H1 (cell line): ENCODE measurements at regions not wholly inside any gene's neighbourhood (a gene's known extent, or its start where the extent isn't known, plus 50 kb on each side); places are given as distances from the start of the nearest gene placed in this dataset.

Experiments
- CTCF ChIA-PET: fragments of 300-600 bp; sonication (Branson Sonifier 250); formaldehyde crosslinking; loops from one replicate; lab custom pipeline; 2021; ENCODE audit not compliant: partially characterized antibody; lab: Charles Lee
- POLR2A ChIA-PET: fragments of 300-600 bp; sonication (Branson Sonifier 250); formaldehyde crosslinking; loops from one replicate; lab custom pipeline; 2021; ENCODE audit warnings: inconsistent platforms; ENCODE audit not compliant: partially characterized antibody; lab: Charles Lee
- DNase-seq, 2 experiments: peaks; one replicate each; pipeline versions ENCODE4 v3.0.0 to v3.0.0-alpha.2; 2010 to 2022; ENCODE audit warnings: low spot score in 2 of 2, low read depth in 1 of 2, mixed read lengths in 1 of 2
- FAIRE-seq: peaks from 2 replicates; lab custom pipeline; 2011; peaks lifted over from hg19 to GRCh38; lab: Jason Lieb, UNC
- H2AFZ ChIP-seq: 2 replicates; pipeline ENCODE4 v1.8.1; 2012; ENCODE audit warnings: low read length, inconsistent platforms
- H2AK5ac ChIP-seq: 2 replicates; pipeline ENCODE4 v1.6.1; 2013; ENCODE audit warnings: low read depth, low read length
- H2BK120ac ChIP-seq: replicated peaks from 2 replicates; pipeline ENCODE3; 2013; ENCODE audit warnings: low read depth, low read length, inconsistent platforms
- H2BK12ac ChIP-seq: 2 replicates; pipeline ENCODE4 v1.6.1; 2013; ENCODE audit warnings: low read depth, low read length
- H2BK15ac ChIP-seq: 2 replicates; pipeline ENCODE4 v1.6.1; 2013; ENCODE audit warnings: low read length
- H2BK20ac ChIP-seq: 2 replicates; pipeline ENCODE4 v1.6.1; 2013; ENCODE audit warnings: low read length
- H2BK5ac ChIP-seq: 2 replicates; pipeline ENCODE4 v1.6.1; 2013; ENCODE audit warnings: low read depth, low read length
- H3K14ac ChIP-seq: 2 replicates; pipeline ENCODE4 v1.6.1; 2013; ENCODE audit warnings: inconsistent platforms; ENCODE audit not compliant: insufficient read length
- H3K18ac ChIP-seq: 2 replicates; pipeline ENCODE4 v1.6.1; 2013; ENCODE audit warnings: low read length; ENCODE audit errors: extremely low read depth
- H3K23ac ChIP-seq: 2 replicates; pipeline ENCODE4 v1.6.1; 2013; ENCODE audit warnings: inconsistent platforms; ENCODE audit not compliant: insufficient read length
- H3K23me2 ChIP-seq: 2 replicates; pipeline ENCODE4 v1.6.1; 2013; ENCODE audit warnings: low read depth, low read length
- H3K27ac ChIP-seq: 2 replicates; pipeline ENCODE4 v1.6.1; 2011; ENCODE audit warnings: low read depth, low read length, inconsistent platforms
- H3K27me3 ChIP-seq, 4 experiments: replicated peaks in 1 of 4; 1 replicate in 1 of 4; 2 replicates in 3 of 4; pipeline versions ENCODE4 v1.6.1 to v1.8.1; 2011 to 2013; ENCODE audit warnings: low read length in 3 of 4, mild to moderate bottlenecking in 3 of 4, inconsistent platforms in 2 of 4, mixed read lengths in 2 of 4, moderate library complexity in 1 of 4; ENCODE audit not compliant: control insufficient read depth in 3 of 4, insufficient read depth in 3 of 4; ENCODE audit errors: extremely low read depth in 1 of 4
- H3K36me3 ChIP-seq, 4 experiments: 2 replicates each; pipeline versions ENCODE4 v1.6.1 to v1.8.1; 2011 to 2013; ENCODE audit warnings: mild to moderate bottlenecking in 4 of 4, low read length in 3 of 4, moderate library complexity in 2 of 4, control low read depth in 1 of 4, inconsistent platforms in 1 of 4; ENCODE audit not compliant: insufficient read depth in 4 of 4, control insufficient read depth in 2 of 4
- H3K4ac ChIP-seq: replicated peaks from 2 replicates; pipeline ENCODE3; 2013; ENCODE audit warnings: low read length, low read depth, mixed read lengths, inconsistent platforms; ENCODE audit not compliant: insufficient read length
- H3K4me1 ChIP-seq, 4 experiments: replicated peaks in 1 of 4; 1 replicate in 1 of 4; 2 replicates in 3 of 4; pipeline versions ENCODE4 v1.6.1 to v1.8.1; 2011 to 2013; ENCODE audit warnings: low read length in 3 of 4, inconsistent platforms in 2 of 4, mixed read lengths in 1 of 4; ENCODE audit not compliant: insufficient read depth in 4 of 4, control insufficient read depth in 3 of 4
- H3K4me2 ChIP-seq, 2 experiments: 2 replicates each; pipeline versions ENCODE4 v1.6.1 to v1.8.1; 2011 to 2013; ENCODE audit warnings: low read depth in 2 of 2, low read length in 2 of 2, control low read depth in 1 of 2, inconsistent platforms in 1 of 2, mild to moderate bottlenecking in 1 of 2; ENCODE audit not compliant: insufficient read depth in 1 of 2
- H3K4me3 ChIP-seq, 4 experiments: fragments of 200-600, 300-600 bp in 1 of 4; sonication (generic), shearing (Covaris generic), sonication (Bioruptor Twin) in 1 of 4; 2 replicates each; pipeline versions ENCODE4 v1.5.1 to v1.8.1; 2011 to 2016; ENCODE audit warnings: low read length in 4 of 4, low read depth in 3 of 4, control low read depth in 2 of 4, inconsistent platforms in 2 of 4, mild to moderate bottlenecking in 2 of 4, mixed read lengths in 1 of 4, moderate library complexity in 1 of 4; ENCODE audit not compliant: insufficient read depth in 2 of 4; ENCODE audit errors: extremely low read depth in 1 of 4
- H3K56ac ChIP-seq: replicated peaks from 2 replicates; pipeline ENCODE3; 2013; ENCODE audit warnings: low read depth, mild to moderate bottlenecking, mixed read lengths, low read length, inconsistent platforms; ENCODE audit not compliant: insufficient read length
- H3K79me1 ChIP-seq: 2 replicates; pipeline ENCODE4 v1.6.1; 2013; ENCODE audit warnings: low read depth, low read length, control low read depth
- H3K79me2 ChIP-seq, 2 experiments: 2 replicates each; pipeline versions ENCODE4 v1.6.1 to v1.8.1; 2012 to 2013; ENCODE audit warnings: low read length in 2 of 2, mild to moderate bottlenecking in 2 of 2, inconsistent platforms in 1 of 2; ENCODE audit not compliant: insufficient read depth in 2 of 2, control insufficient read depth in 1 of 2
- H3K9ac ChIP-seq, 4 experiments: replicated peaks in 1 of 4; 1 replicate in 1 of 4; 2 replicates in 3 of 4; pipeline versions ENCODE4 v1.6.1 to v1.8.1; 2011 to 2013; ENCODE audit warnings: low read depth in 3 of 4, low read length in 3 of 4, control low read depth in 2 of 4, mild to moderate bottlenecking in 2 of 4, moderate library complexity in 2 of 4, inconsistent platforms in 1 of 4; ENCODE audit errors: extremely low read depth in 1 of 4
- H3K9me3 ChIP-seq, 2 experiments: 2 replicates each; pipeline versions ENCODE4 v1.6.1 to v1.8.1; 2012 to 2013; ENCODE audit warnings: mild to moderate bottlenecking in 2 of 2, moderate library complexity in 2 of 2, control low read depth in 1 of 2, inconsistent platforms in 1 of 2, low read depth in 1 of 2, low read length in 1 of 2, mixed read lengths in 1 of 2; ENCODE audit not compliant: insufficient read depth in 2 of 2
- H4K20me1 ChIP-seq, 2 experiments: replicated peaks in 1 of 2; 2 replicates each; pipeline versions ENCODE3 to v1.8.1; 2011 to 2013; ENCODE audit warnings: inconsistent platforms in 2 of 2, low read length in 2 of 2, mild to moderate bottlenecking in 1 of 2; ENCODE audit not compliant: insufficient read depth in 2 of 2, control insufficient read depth in 1 of 2
- H4K5ac ChIP-seq: 2 replicates; pipeline ENCODE4 v1.6.1; 2013; ENCODE audit warnings: low read length, low read depth, mixed read lengths, inconsistent platforms; ENCODE audit not compliant: insufficient read length
- H4K8ac ChIP-seq: 2 replicates; pipeline ENCODE4 v1.8.0; 2013; ENCODE audit warnings: mild to moderate bottlenecking, moderate library complexity, low read length, inconsistent platforms; ENCODE audit not compliant: insufficient read depth; ENCODE audit errors: extremely low read depth
- H4K91ac ChIP-seq: replicated peaks from 2 replicates; pipeline ENCODE3; 2013; ENCODE audit warnings: low read length, mixed read lengths, inconsistent platforms; ENCODE audit not compliant: insufficient read length
- CHD1 ChIP-seq: IDR thresholded peaks from 2 replicates; pipeline ENCODE4 v1.6.1; 2012; ENCODE audit warnings: low read depth, low read length, improper control_type of control experiment
- RNF2 ChIP-seq: fragments of 200-900, 300-1000 bp; sonication (generic); IDR thresholded peaks from 2 replicates; pipeline ENCODE4 v1.7.1; 2016; ENCODE audit warnings: borderline replicate concordance, low read depth, mild to moderate bottlenecking, antibody characterized with exemption, low read length; ENCODE audit not compliant: poor library complexity, severe bottlenecking; ENCODE audit errors: missing control alignments
- WGBS, 2 experiments: shearing (Covaris generic) in 1 of 2; methylation state at CpG; one replicate each; pipeline versions ENCODE4 v1.1.6 to v1.1.7; 2013 to 2015; ENCODE audit warnings: low lambda C conversion rate in 2 of 2, mixed read lengths in 2 of 2, inconsistent platforms in 1 of 2, low coverage in 1 of 2, missing lambda C conversion rate in 1 of 2; ENCODE audit not compliant: insufficient replicate concordance in 2 of 2, insufficient coverage in 1 of 2, insufficient read length in 1 of 2; ENCODE audit errors: extremely low coverage in 1 of 2, missing lambda C conversion rate in 1 of 2; 5-methylcytosine and 5-hydroxymethylcytosine counted together

GRCh38 chr16:51937771-51938170 is 609.2 kb downstream of the TOX3 start:
- FAIRE-seq (no peak), DNase-seq (no peak)
- no peak overlapping the region for H3K4ac ChIP-seq
- no peak overlapping the region for H3K4me3 ChIP-seq
- H2AFZ ChIP-seq = peak overlapping the region; percentile 42; the same call in 1 of the 2 replicates
- no peak overlapping the region for H3K9ac ChIP-seq
- H3K23me2 ChIP-seq = no peaks in the 10 kb centered on the region
- no peak overlapping the region for H3K56ac ChIP-seq
- H3K9me3 ChIP-seq = no peaks in the 10 kb centered on the region
- POLR2A ChIA-PET = no interaction called here
- H2BK120ac ChIP-seq = no peak overlapping the region
- H2BK5ac ChIP-seq = no peak overlapping the region
- H3K36me3 ChIP-seq = no peaks in the 10 kb centered on the region
- no peak overlapping the region for H3K27ac ChIP-seq
- 82% methylated on average over 6 of the region's 6 CpGs; no CpG with 5 or more reads in 1 of the 2 experiments for WGBS, 2 experiments
- peaks cover 0 to 7% (median 0%) of the 10 kb centered on the region in 4 experiments; a peak in 1 of 7 replicates for H3K4me1 ChIP-seq
- no peak overlapping the region for H4K5ac ChIP-seq
- H2BK12ac ChIP-seq = no peak overlapping the region
- no peak overlapping the region; the same call in 1 of the 2 replicates for H2BK20ac ChIP-seq
- no peaks in the 10 kb centered on the region for H4K20me1 ChIP-seq
- no peak overlapping the region for H3K23ac ChIP-seq
- CTCF ChIA-PET = interaction anchor here (1.1 to 1.3 kb wide), 2 partner anchors 45 to 81 kb away, joined by 3 read pairs; no protein-coding TSS in a partner anchor
- no peaks in the 10 kb centered on the region for H3K79me1 ChIP-seq
- no peak overlapping the region for H3K14ac ChIP-seq
- no peak overlapping the region for H4K91ac ChIP-seq
- H3K79me2 ChIP-seq = no peaks in the 10 kb centered on the region
- H3K18ac ChIP-seq = no peak overlapping the region
- H3K4me2 ChIP-seq = no peak overlapping the region
- no peaks in the 10 kb centered on the region for H3K27me3 ChIP-seq
- H2AK5ac ChIP-seq = no peak overlapping the region
- H2BK15ac ChIP-seq = no peak overlapping the region
- no peak overlapping the region for H4K8ac ChIP-seq
- TF ChIP-seq RNF2 = no peak
- TF ChIP-seq CHD1 = no peak
